Keratinocyte (primary cell): ENCODE measurements at regions not wholly inside any gene's neighbourhood (a gene's known extent, or its start where the extent isn't known, plus 50 kb on each side); places are given as distances from the start of the nearest gene placed in this dataset.

Experiments
- DNase-seq: peaks from one replicate; pipeline ENCODE4 v3.0.0-alpha.2; 2011; ENCODE audit warnings: low read depth, missing footprints, low spot score
- FAIRE-seq: peaks from 2 replicates; lab custom pipeline; 2011; peaks lifted over from hg19 to GRCh38; lab: Jason Lieb, UNC
- H2AFZ ChIP-seq: 2 replicates; pipeline ENCODE4 v1.6.0; 2012; ENCODE audit warnings: low read length, control low read depth, inconsistent platforms; ENCODE audit not compliant: control insufficient read depth
- H3K27ac ChIP-seq: 2 replicates; pipeline ENCODE4 v1.5.1; 2011; ENCODE audit warnings: low read length; ENCODE audit not compliant: control insufficient read depth, insufficient read depth
- H3K27me3 ChIP-seq: 3 replicates; pipeline ENCODE4 v1.6.0; 2011; ENCODE audit warnings: low read length; ENCODE audit not compliant: control insufficient read depth, insufficient read depth; ENCODE audit errors: extremely low read depth
- H3K36me3 ChIP-seq, 2 experiments: 2 replicates in 1 of 2; 3 replicates in 1 of 2; pipeline ENCODE4 v1.5.1; 2011; ENCODE audit warnings: low read length in 2 of 2, mild to moderate bottlenecking in 1 of 2; ENCODE audit not compliant: control insufficient read depth in 2 of 2, insufficient read depth in 2 of 2; ENCODE audit errors: extremely low read depth in 1 of 2
- H3K4me1 ChIP-seq: 3 replicates; pipeline ENCODE4 v1.5.1; 2011; ENCODE audit warnings: low read length; ENCODE audit not compliant: control insufficient read depth, insufficient read depth; ENCODE audit errors: extremely low read depth
- H3K4me2 ChIP-seq: 3 replicates; pipeline ENCODE4 v1.6.0; 2011; ENCODE audit warnings: low read depth, low read length; ENCODE audit not compliant: control insufficient read depth, insufficient read depth; ENCODE audit errors: extremely low read depth
- H3K4me3 ChIP-seq, 3 experiments: fragments of 200-600 bp in 1 of 3; sonication (generic) in 1 of 3; 2 replicates in 2 of 3; 3 replicates in 1 of 3; pipeline ENCODE4 v1.5.1; 2011 to 2016; ENCODE audit warnings: low read length in 3 of 3, mild to moderate bottlenecking in 3 of 3, control low read depth in 2 of 3, inconsistent platforms in 1 of 3, low read depth in 1 of 3, mixed read lengths in 1 of 3, mixed run types in 1 of 3, moderate library complexity in 1 of 3; ENCODE audit not compliant: control insufficient read depth in 2 of 3, insufficient read depth in 2 of 3; ENCODE audit errors: extremely low read depth in 1 of 3
- H3K79me2 ChIP-seq: 2 replicates; pipeline ENCODE4 v1.6.0; 2012; ENCODE audit warnings: low read length; ENCODE audit not compliant: control insufficient read depth, insufficient read depth
- H3K9ac ChIP-seq: 3 replicates; pipeline ENCODE4 v1.6.0; 2011; ENCODE audit warnings: low read length; ENCODE audit not compliant: control insufficient read depth, insufficient read depth; ENCODE audit errors: extremely low read depth
- H3K9me1 ChIP-seq: 3 replicates; pipeline ENCODE4 v1.6.0; 2011; ENCODE audit warnings: low read length; ENCODE audit not compliant: control insufficient read depth, insufficient read depth; ENCODE audit errors: extremely low read depth
- H3K9me3 ChIP-seq: 2 replicates; pipeline ENCODE4 v1.5.1; 2012; ENCODE audit warnings: low read depth, low read length; ENCODE audit not compliant: control insufficient read depth
- H4K20me1 ChIP-seq: 3 replicates; pipeline ENCODE4 v1.6.0; 2011; ENCODE audit warnings: low read length; ENCODE audit not compliant: control insufficient read depth, insufficient read depth; ENCODE audit errors: extremely low read depth
- CTCF ChIP-seq, 3 experiments: IDR thresholded peaks in 1 of 3; conservative IDR thresholded peaks in 1 of 3; optimal IDR thresholded peaks in 1 of 3; 2 replicates in 2 of 3; 3 replicates in 1 of 3; pipeline versions ENCODE3 to v1.5.1; 2011; ENCODE audit warnings: low read length in 3 of 3, mild to moderate bottlenecking in 3 of 3, moderate library complexity in 2 of 3, control low read depth in 1 of 3, inconsistent platforms in 1 of 3; ENCODE audit not compliant: insufficient read depth in 2 of 3; ENCODE audit errors: extremely low read depth in 1 of 3
- EZH2 ChIP-seq: IDR thresholded peaks from one replicate; pipeline ENCODE4 v1.6.1; 2012; ENCODE audit warnings: inconsistent platforms, mild to moderate bottlenecking, low read length, moderate library complexity
- dilution Hi-C: fragments of 300-500 bp; cut with MboI; formaldehyde crosslinking; loops from one replicate; pipeline ENCODE4 v1.7.0; 2020; ENCODE audit warnings: low sequenced_read_pairs; ENCODE audit not compliant: extremely low pct_ligation_motif_present

GRCh38 chr18:51540562-51540961 lies 343.1 kb upstream of the MEX3C start:
- no peak overlapping the region for H3K9ac ChIP-seq
- H3K4me2 ChIP-seq = no peak overlapping the region
- DNase-seq (no peak), FAIRE-seq (no peak)
- no peak overlapping the region for H3K27ac ChIP-seq
- H3K27me3 ChIP-seq = no peaks in the 10 kb centered on the region
- no peak overlapping the region for H3K4me3 ChIP-seq
- no peaks in the 10 kb centered on the region for H3K79me2 ChIP-seq
- no peak overlapping the region for H2AFZ ChIP-seq
- no peaks in the 10 kb centered on the region for H4K20me1 ChIP-seq
- H3K9me3 ChIP-seq = no peaks in the 10 kb centered on the region
- H3K9me1 ChIP-seq = no peaks in the 10 kb centered on the region
- no peaks in the 10 kb centered on the region for H3K36me3 ChIP-seq
- dilution Hi-C loops = no loop called here
- no peak for TF ChIP-seq EZH2
- H3K4me1 ChIP-seq = peaks cover 3% of the 10 kb centered on the region

- Histone ChIP-seq H3K9ac (no peak overlapping the region), H3K27me3 (no peaks in the 10 kb centered on the region), H3K9me3 (no peaks in the 10 kb centered on the region), H3K9me1 (no peaks in the 10 kb centered on the region), H3K27ac (no peak overlapping the region), H3K4me3 (no peak overlapping the region), H3K4me2 (no peak overlapping the region), H2AFZ (no peak overlapping the region), H3K4me1 (peaks cover 3% of the 10 kb centered on the region), H3K36me3 (no peaks in the 10 kb centered on the region), H4K20me1 (no peaks in the 10 kb centered on the region), H3K79me2 (no peaks in the 10 kb centered on the region)
- FAIRE-seq = no peak
- TF ChIP-seq CTCF (optimal IDR thresholded peaks at IDR 0.05 in 1 of 3, IDR thresholded peaks at IDR 0.05 in 1 of 3, conservative IDR thresholded peaks at IDR 0.05 in 1 of 3; ENCODE audit: extremely low read depth in 1 of 3, insufficient read depth in 2 of 3, low read length in 3 of 3) (no peak), EZH2 (no peak)
- DNase-seq = no peak
- dilution Hi-C loops = no loop called here
These were observed 343.7 kb upstream of the MEX3C start for GRCh38 chr18:51541230-51541629.

GRCh38 chr18:51543658-51544155 lies 346.2 kb upstream of the MEX3C start:
- no peaks in the 10 kb centered on the region for H4K20me1 ChIP-seq
- H2AFZ ChIP-seq = no peak overlapping the region
- H3K36me3 ChIP-seq = no peaks in the 10 kb centered on the region
- no peaks in the 10 kb centered on the region for H3K4me1 ChIP-seq
- H3K9me3 ChIP-seq = no peaks in the 10 kb centered on the region
- H3K27ac ChIP-seq = no peak overlapping the region
- no peaks in the 10 kb centered on the region for H3K27me3 ChIP-seq
- dilution Hi-C loops = no loop called here
- FAIRE-seq (no peak), DNase-seq (no peak)
- H3K4me2 ChIP-seq = no peak overlapping the region
- H3K79me2 ChIP-seq = no peaks in the 10 kb centered on the region
- H3K4me3 ChIP-seq = no peak overlapping the region
- TF ChIP-seq CTCF (optimal IDR thresholded peaks at IDR 0.05 in 1 of 3, IDR thresholded peaks at IDR 0.05 in 1 of 3, conservative IDR thresholded peaks at IDR 0.05 in 1 of 3; ENCODE audit: extremely low read depth in 1 of 3, insufficient read depth in 2 of 3, low read length in 3 of 3) (no peak), EZH2 (no peak)
- H3K9me1 ChIP-seq = no peaks in the 10 kb centered on the region
- H3K9ac ChIP-seq = no peak overlapping the region
